ENCODE measurements at regions not wholly inside any gene's neighbourhood (a gene's known extent, or its start where the extent isn't known, plus 50 kb on each side); places are given as distances from the start of the nearest gene placed in this dataset.

DNA sequence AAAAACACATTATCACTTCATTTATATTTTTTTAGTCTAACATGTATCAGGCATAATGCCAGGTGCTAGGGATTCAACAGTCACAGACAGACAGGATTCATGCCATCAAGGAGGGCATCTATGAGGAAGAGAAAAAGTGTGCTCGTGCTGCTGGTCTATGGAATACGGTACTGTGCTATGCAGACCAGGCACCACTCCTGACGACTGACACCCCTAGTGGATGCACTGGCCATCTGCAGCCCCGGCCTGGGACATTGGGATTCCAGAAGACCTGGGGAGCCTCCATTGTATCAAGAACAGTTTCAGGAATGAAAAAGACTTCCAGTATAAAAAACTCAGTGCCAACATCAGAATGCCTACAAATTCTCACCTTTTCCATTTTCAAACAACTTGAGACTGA, 94.0 kb downstream of the KLF12 start:
- DNase-seq, result peak; percentile 9

DNA sequence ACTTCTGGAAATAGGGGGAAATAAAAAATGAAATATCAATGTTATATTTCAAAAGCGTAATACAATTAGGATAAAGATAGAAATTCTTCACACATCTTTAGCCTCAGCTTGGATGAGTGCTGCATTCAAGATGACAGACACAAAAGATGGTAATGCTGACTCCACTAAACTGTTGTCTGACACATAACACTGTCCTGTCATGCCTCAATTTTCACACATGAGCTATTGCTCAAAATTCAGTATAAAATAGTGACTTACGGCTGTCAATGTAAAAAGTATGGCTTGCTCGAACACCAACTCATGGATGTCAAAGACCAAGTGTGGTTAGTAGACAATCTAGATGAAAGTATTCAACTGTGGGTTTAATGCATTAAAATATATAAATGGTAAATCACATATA, 94.5 kb downstream of the KLF12 start:
- DNase-seq, result no peak

DNA sequence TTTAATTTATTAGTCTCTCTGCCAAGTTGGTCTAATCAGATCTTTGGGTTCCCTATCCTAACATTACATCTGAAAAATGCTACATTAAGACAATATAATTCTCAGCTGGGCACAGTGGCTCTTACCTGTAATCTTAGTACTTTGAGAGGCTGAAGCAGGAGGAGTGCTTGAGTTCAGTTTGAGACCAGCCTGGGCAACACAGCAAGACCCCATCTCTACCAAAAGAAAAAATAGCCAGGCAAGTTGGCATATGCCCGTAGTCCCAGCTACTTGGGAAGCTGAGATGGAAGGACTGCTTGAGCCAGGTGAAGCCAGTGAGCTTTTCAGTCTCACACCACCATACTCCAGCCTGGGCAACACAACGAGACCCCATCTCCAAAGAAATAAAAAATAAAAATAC, 95.0 kb downstream of the KLF12 start:
- DNase-seq, result no peak

DNA sequence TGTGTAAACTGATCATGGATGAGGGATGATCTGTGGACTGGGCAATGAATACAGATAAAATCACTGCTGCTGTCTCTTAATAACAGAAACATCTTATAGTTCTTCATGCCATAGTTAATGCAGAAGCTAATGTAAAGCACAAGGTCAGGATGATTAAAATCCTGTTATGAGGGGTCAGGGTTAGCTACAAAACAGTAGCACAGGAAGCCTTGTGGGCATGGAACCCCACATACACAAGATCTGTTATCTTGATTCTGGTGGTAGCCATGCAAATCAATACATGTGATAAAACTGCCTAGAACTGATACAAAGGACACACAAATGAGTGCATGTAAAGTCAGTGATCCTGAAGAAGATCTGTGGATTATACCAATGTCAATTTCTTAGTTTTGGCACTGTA, 96.4 kb downstream of the KLF12 start:
- no peak for DNase-seq

DNA sequence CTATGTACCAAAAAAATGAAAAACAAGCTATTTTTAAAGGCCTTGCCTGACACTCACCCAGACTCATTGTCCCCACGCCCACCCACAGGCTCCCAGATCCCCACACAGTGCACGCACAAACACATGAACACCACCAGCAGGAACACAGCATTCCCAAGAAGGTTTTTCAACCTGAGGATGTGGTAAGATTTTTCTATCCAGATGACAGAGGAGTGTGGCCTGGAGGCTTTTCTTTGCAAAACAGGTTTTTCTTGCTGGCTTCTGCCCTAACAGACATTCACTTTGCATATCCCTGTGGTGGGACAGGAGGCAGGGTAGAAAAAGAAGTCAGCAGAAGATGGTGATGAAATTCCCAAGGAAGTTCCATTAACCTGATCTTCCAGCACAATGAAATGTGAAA, 97.8 kb downstream of the KLF12 start:
- no peak for DNase-seq

DNA sequence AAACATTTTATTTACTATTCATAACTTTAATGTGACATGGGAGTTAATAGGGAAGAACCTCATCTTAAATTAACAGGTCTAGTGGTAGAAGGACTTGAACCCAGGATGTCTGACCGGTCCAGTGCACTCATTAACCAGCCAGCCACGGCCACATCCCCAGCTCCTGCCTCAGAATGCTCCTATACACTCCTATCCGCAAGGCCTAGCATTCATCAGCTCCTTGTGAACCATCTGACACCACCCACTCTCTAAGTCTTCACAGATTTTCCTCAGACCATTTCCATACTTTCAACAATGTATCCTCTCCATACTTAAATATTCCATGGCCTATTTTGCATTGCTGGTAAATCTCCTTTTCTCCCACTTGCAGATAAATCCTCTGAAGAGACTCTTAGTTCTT, 98.3 kb downstream of the KLF12 start:
- DNase-seq, result no peak

DNA sequence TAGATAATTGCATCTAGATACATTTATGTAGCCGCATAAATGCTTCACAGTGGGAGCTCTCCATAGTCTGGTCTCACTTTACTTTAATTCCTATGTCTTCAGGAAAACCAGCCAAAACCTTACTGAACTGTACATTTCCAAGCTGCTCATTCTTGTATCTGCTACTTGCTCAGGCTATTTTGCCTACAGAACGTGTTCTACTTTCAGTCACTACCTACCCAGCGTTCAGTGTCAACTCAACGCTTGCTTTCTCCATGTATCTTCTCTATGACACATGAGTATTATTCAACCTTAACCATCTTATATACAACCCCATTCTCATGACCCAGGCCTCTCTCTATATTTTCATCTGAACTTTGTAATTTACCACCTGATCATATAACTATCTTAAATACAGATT, 101.9 kb downstream of the KLF12 start:
- no peak for DNase-seq

DNA sequence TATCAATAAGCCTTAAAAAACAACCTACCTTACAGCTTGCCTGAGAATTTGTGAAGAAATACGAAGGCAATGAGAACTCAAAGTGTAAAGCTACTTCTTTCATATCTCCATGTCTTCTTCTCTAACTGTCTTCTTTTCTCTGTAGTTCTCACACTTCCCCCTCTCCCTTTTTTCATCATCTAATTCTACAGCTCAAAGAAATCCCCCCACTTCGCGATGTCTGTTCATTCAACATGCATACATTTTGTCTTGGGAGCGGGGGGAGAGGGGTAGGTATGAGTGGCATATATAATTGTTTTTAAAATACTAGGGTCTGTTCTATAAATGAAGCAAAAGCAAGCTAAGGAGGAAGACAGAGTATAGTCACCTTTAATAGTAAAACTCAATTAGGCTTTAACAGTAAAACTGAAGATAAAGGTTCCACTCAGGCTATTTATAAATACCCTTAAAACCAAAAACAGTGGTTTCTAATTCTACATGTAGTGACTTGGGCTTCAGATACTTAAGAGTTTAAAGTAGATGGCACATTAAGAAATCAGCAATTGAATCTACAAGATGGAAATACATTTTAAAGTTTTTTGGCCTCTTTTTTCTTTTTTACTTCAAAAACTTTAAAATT, 106.9 kb downstream of the KLF12 start:
- no peak for DNase-seq

DNA sequence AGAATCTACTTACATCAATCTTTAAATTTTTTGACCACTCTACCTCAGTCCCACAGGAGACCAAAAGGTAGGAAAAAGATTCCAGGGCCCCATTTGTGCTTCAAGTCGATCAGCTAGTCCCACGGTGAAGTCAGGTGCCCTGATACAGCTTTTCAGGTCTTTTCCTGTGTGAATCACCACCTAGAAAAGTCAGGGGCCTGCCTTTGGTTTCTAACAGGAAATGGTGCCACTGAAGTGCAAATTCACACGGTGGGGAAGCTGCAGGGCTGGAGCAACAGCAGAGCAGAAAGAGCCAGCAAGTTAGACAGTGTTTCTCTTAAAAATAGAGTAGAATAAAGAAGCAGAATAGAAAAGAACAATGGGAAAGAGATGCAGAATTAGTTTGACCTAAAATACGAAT, 107.5 kb downstream of the KLF12 start:
- peak; percentile 62 for DNase-seq

DNA sequence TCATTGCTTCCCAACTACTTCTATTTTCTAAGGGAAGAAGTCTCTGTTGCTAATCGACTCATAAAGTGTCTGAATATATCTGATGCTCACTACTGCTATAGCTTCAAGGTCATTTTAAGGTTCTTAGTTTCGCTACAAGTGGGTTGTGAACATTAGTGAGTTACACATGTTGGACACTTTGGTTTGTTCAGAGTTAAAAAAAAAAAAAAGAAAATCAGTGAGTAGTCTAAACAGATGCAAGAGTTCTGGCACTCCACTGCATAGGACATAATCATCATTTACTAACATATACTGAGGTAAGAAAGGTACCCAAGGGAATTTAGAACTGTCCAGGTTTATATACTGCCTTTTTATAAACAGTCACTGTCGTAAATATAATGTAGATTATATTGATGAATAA, 108.8 kb downstream of the KLF12 start:
- no peak for DNase-seq

DNA sequence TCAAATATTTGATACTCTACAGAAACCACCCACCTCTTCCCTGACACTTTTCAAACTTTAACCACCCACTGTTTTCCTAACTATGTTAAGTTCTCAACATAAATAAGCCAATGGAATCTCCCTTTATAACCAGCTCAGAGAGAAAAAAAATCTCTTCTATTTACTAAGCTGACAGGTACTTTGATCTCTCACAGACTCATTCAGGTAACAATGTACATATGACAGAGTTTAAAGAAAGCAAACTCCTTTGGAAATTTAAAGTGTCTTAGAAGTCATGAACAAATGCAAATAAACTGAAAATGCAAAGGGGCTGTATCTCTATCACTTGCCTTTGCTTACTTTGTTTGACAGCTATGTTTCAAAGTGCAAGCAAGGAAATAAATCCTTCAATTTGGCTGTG, 109.3 kb downstream of the KLF12 start:
- no peak for DNase-seq

DNA sequence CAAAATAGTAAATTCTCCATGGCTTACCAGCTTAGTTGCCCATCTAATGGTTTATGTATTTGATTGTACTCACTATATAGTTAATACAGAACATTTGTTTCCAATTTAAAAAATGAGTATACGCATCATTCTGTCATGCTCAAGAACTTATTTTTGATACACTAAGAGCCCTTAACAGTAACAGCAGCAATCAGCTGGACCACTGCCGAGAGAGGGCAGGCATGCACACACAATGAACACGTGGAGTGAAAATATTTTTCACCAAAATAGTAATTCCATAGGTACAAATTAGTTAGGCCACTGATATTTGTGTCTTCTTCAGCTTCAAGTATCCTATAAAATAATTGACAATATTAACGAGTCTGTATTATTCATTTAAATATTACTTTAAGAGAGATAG, 109.9 kb downstream of the KLF12 start:
- no peak for DNase-seq

DNA sequence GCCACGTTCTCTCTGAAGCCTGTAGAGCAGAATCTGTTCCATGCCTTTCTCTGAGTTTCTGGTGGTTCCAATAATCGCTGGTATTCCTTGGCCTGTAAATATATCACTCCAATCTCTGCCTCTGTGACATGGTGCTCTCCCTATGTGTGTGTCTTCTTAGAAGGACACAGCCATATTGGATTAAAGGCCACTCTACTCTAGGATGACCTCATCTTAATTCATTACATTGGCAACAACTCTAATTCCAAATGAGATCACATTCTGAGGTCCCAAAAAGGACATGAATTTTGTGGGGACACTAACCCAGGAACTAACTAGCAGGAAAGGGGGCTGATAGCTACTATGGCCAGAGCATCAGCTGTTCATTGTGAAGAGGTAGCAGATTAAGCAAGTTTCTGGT, 110.7 kb downstream of the KLF12 start:
- no peak for DNase-seq

DNA sequence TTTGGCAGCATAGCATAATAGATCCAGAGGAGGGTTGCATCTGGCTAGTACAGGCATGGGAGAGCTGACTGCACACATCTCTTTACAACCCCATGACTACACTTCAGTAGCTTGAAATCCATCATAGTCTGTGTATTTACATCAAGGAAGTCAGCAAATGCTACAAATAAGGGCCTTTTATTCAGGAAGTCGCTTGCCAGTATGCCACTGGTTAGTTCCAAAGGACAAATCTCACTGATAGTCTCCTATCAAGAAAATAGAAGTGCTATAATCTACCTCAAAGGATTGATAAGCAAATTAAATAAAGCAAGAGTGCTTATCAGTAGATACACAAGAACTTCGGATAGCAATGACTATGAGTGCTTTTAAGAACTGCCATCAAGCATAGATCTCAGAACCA, 112.7 kb downstream of the KLF12 start:
- no peak for DNase-seq

DNA sequence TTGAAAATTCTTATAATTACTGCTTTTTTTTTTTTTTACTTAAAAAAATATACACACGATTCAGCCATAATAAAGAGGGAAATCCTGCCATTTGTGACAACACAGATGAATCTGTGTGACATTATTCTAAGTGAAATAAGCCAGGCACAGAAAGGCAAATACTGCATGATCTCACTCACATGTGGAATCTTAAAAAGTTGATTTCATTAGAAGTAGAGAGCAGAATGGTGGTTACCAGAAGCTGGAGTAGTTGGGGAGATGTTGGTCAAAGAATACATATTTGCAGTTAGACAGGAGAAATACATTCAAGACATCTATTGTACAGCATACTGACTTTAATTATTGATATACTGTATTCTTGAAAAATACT, 116.2 kb downstream of the KLF12 start:
- no peak for DNase-seq

DNA sequence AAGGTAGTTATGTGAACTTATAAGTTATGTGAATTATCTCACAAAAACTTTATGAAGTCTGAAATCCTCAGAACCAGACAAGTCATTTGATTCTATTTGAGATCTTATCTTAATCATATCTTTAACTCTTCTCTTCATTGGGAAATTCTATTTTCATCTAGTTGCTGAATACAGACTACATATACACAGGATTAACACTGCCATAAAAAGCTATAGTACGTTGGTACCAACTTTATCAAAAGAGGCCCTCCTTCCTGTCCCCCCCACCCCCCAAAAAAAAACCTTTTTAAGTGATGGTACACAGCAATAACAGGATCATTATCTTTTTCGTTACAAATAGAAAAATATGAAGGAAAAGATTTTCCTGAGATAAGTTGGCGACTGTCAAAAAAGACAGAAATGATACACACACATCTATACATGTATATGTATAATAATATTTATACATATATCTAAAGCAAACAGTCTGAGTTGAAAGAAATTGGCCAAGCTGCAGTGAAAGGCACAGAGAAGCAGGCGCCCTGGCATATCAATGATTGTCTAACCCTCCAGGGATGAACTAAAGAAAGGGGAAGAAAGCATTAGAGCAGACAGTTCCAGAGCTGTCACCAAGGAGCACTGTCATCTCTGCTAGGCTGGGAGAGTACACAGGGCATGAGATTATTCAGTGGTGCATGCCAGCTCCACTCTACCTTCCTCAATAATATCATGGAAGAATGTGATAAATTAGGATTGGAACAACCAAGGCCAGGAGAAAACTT, 116.7 kb downstream of the KLF12 start:
- DNase-seq, result no peak

DNA sequence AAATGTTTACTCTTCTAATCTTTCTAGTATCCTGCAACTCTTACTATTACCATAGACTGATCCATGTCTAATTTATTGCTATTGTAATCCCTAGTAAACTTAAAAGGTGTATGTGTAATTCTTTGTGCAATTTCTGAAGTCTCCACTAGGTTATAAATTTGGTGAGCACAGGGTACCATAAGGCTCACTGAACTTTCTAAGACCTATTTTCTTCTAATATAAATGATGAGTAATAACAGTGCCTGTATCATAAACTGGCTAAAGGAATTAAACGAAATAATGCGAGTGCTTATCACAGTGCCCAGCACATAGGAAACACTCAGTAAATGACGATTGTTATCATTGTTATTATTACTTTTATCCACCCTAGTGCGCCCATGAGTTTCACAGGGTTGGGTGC, 119.1 kb downstream of the KLF12 start:
- no peak for DNase-seq

DNA sequence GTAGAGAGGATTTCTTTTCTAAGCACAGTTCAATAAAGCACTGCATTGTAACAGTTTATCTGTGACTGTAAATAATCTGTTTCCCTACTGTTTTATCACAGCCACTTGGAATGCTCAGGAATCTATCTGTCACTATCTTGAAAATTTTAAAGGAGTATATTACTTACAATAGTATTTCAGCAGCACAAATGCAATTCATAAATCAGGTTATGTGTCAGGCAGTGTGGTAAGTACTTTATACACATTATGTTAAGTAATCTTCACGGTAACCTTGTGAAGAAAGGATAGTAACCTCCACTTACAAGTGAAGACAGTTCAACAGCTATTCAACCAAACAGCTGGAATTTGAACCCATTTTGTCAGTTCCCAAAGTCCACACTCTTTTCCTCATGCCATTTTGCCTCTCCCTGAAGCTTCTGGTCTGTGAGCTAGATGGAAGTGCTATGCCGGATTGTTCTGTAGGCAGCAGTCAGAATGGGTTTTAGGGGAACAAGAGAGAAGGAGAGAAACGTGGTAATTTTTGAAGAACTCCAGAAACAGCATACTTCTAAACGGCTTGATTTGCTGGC, 125.0 kb downstream of the KLF12 start:
- DNase-seq, result no peak

DNA sequence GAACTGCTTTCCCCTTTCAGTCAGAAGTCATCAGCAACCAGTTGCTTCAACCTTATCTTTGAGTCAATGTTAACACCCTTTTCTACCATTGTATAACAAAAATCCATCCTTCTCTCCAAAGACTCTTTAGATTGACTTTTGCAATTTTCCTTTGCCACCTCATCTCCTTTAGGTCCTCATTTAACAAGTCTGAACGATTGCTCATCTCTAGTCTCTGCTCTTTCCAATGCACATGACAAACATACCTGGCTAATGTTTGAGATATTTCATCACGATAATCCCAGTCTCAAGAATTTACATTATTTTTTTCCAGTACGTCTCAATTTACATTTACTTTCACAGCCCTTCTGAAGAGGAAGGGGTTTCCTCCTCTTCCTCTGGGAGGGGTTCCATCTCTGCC, 127.5 kb downstream of the KLF12 start:
- no peak for DNase-seq

DNA sequence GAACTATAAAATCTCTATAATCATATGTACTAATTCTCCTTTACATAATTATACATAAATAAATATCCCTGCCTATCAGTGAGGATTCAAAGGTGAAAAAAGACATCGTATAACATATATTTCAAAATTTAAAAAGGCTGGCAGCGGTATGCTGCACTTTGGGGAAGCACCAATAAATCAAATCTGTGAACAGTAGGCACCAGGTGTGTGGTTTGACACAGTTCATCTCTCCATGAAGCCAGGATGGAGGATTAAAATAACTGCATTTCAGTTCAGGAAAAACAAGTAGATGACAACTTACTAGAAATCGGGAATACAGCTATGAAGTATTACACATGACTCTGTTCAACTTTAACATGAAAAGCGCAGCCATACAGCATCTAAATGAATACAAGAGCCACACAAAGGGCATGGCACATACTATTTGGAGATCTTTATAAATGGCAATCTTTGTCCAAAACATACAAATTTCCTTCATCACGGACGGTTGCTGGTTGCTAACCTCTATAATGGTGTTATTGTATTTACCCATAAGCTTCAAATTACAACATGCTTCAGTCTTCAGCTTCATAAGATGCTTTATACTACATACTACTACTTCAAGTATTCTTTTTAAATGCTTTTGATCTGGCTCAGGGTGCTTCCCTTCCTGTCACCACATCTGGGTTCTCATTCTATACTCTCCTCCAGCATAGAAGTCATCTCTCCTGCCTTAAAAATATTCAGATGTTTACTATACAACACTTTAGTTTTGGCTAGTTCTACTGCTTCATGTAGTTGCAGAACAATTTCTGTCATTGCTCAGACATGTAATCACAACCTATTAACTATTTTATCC, 128.7 kb downstream of the KLF12 start:
- DNase-seq, result no peak

DNA sequence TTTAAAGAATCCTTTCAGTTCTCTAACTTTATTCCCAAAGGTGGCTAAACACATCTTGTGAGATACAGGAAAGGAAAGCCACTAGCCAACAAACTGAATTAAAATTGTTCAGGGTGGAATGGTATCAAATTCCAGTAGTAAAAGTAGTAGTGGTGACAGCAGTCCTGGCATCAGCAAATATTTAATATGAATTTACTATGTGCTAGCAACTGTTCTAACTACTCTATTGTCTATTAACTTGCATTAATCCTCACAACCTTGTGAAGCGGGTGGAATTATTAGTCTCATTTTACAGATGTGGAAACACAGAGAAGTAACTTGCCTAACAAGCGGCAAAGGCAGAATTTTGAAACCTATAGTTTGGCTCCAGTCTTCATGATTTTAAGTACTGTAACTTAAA, 130.1 kb downstream of the KLF12 start:
- DNase-seq, result no peak

DNA sequence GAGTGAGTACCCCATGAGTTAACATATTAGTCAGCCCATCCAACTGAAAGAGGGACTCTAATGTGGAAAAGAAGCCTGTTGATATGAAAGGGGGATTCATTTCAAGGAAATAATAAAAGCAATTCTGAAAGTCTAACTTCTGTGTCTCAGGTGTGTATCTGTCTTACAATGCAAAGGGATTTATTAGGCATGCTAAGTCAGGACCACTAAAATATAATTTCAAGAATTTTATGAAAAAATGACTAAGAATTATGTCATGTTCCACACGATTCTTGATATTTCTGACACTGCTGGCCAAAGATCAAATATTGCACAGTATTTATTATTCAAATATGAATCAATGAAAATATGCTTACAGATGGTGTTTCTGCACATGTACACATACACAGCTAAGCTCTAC, 130.8 kb downstream of the KLF12 start:
- no peak for DNase-seq

DNA sequence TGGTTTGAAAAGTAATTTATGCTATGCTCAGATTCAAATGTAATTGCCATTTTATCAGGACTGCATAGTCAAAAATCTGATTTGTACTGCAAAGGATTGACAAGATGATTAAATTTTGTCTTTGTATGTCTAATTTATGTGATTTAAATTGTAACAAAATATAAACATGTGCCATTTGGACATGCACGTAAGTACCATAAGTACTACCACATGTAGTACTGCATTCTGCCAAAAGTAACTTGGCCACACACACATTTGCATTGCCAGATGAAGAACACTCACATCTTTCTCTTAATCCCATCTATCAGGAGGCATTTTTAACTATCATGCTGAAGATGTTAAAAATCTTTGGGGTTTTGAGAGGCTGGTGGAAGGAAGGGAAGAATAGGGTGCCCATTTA, 133.3 kb downstream of the KLF12 start:
- DNase-seq, result no peak

DNA sequence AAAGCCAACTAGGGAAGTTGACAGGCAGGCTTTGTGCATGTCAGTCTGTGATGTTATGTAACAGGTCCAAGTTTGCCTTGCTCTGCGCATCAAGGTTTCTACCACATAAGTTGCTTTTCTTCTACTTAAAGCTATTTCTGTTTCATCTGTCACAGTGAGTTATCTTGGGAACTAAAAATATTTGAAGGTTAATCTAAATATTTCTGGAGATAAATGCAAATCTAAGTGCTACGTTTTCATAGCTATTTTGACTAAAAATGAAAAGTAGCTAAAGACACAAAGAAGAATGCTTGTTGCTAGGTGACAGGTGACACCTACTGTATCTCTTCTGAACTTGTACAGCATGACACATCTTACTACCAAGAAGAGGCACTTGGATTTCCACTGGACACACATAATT, 135.6 kb downstream of the KLF12 start:
- no peak for DNase-seq
